GM13976 (cell line): ENCODE measurements at regions not wholly inside any gene's neighbourhood (a gene's known extent, or its start where the extent isn't known, plus 50 kb on each side); places are given as distances from the start of the nearest gene placed in this dataset.

Source experiments
- DNase-seq: peaks from one replicate; pipeline ENCODE4 v3.0.0; 2012; ENCODE audit warnings: low spot score
- CTCF ChIP-seq: IDR thresholded peaks from 2 replicates; pipeline ENCODE4 v1.5.1; 2012; ENCODE audit warnings: borderline replicate concordance, mild to moderate bottlenecking; ENCODE audit not compliant: insufficient read depth; ENCODE audit errors: extremely low read depth, missing control alignments, control extremely low read depth
- in situ Hi-C: fragments of 300-500 bp; cut with MboI; formaldehyde crosslinking; loops from one replicate; pipeline ENCODE4 v1.12.0; 2022; ENCODE audit warnings: low sequenced_read_pairs, mixed read lengths, inconsistent platforms; ENCODE audit not compliant: unreplicated experiment

GRCh38 chr10:15444105-15445005 is 73.3 kb upstream of the FAM171A1 start:
- in situ Hi-C loops, result no loop called here
- no peak for DNase-seq
- no peak for TF ChIP-seq CTCF

GRCh38 chr10:15442056-15442455 is 71.0 kb upstream of the FAM171A1 start:
- no peak for TF ChIP-seq CTCF
- in situ Hi-C loops, result no loop called here
- no peak for DNase-seq

GRCh38 chr10:15440204-15440711 is 69.2 kb upstream of the FAM171A1 start:
- no peak for TF ChIP-seq CTCF
- in situ Hi-C loops, result no loop called here
- DNase-seq, result no peak

GRCh38 chr10:15439341-15439842 is 68.3 kb upstream of the FAM171A1 start:
- in situ Hi-C loops, result loop anchor here (10.0 kb wide), 1 partner anchor 285 kb away; no protein-coding TSS in a partner anchor

GRCh38 chr10:15436696-15437095 is 65.6 kb upstream of the FAM171A1 start:
- no peak for TF ChIP-seq CTCF
- in situ Hi-C loops, result loop anchor here (10.0 kb wide), 1 partner anchor 288 kb away; no protein-coding TSS in a partner anchor
- DNase-seq, result no peak

More at GRCh38 chr10:15439341-15439842, 68.3 kb upstream of the FAM171A1 start:
- DNase-seq, result no peak
- TF ChIP-seq CTCF, result no peak

GRCh38 chr10:15433850-15434537 is 62.9 kb upstream of the FAM171A1 start:
- peak; percentile 60 for DNase-seq
- in situ Hi-C loops, result loop anchor here (10.0 kb wide), 1 partner anchor 291 kb away; no protein-coding TSS in a partner anchor
- TF ChIP-seq CTCF, result peak; percentile 64
